Activated CD4-positive, CD25-positive, alpha-beta regulatory T cell treated with anti-CD3 and anti-CD28 coated beads, Interleukin-2, amount 50 U/mL, for 24 hours (primary cell): ENCODE measurements at regions not wholly inside any gene's neighbourhood (a gene's known extent, or its start where the extent isn't known, plus 50 kb on each side); places are given as distances from the start of the nearest gene placed in this dataset.

Source experiments
- ATAC-seq, 2 donors: fragments of 150-1000 bp; cut with Tn5 transposase; one replicate each; pipeline ENCODE4 v1.10.0; 2021; ENCODE audit warnings: mild to moderate bottlenecking in 1 of 2, moderate library complexity in 1 of 2

DNA sequence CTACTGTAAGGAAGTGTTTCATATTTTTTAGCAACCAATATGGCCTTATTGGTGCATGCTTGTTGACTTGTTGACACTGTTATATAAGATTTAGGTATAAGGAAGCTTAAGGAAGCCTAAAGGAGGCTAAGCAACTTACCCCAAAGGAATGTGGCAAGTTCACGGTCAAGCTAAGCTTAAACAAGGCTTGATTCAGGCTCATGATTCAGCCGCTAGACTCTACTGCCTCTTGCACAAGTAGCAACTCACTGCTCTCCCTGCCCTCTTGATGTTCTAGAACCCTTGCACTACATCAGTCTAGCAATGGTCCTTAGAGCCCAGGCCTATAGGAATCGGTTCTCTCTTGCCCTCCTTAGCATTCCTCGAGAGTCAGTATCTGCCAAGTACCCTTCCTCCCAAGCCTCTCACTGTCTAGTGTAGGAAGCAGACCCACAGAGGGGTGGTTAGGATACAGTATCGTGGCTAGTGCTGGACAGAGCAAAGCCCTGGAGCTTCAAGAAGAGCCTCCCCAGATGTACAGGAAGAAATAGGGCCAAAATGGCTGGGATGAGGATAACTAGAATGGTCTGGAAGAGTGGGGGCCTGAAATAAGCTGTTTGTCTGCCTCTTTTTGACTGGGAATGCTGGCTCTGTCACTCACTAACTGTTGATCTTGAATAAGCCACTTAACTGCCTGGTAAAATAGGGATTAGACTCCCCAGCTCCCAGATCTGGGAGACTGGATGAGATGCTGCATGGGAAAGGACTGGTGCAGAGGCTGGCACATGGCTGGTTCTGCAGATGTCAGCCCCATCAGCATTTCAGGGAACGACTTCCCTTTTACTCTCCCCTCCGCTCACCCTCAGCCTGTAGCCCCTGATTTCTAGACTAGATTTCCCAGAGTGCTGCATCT, 122.2 kb downstream of the NAV1 start:
- ATAC-seq, result no peak

DNA sequence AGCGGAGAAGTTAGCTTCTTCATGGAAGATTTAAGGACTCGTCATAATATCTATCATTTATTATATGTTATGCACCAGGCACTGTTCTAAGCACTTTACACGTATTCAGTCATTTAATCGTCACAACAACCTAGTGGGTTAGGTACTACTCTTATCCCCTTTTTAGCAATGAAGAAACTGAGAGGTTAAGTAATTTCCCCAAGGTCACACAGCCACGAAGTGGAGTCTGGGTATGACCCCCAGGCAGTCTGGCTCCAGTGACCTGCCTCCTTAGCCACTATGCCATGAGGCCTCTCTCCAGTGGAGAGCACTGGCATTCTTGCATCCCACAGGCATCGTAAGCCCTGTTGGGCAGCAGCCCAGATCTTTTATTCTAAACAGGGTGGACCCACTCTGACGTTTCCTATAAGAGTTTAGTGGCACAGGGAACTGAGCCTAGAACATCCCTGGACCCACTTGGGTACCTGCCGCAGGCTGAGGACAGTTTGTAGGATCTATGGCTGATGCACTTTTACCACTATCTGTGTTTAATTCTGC, 123.0 kb downstream of the NAV1 start:
- no peak for ATAC-seq

DNA sequence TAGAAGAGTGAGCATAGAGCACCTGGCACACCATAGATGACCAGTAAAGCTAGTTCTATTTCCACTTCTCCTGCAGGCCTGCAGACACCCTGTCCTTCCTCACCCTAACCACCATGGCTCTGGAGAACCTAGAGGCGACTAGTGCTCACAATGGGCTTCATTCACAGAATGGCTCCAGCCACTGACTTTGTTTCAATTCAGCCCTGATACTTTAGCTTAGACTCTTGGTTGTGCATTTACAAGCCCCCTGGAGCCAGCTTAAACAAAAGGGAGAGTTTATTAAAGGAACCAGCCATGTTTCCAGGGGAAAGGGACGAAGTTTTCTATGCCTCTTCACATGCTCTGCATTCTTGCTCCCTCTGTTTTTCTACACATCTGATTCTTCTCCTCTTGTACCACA, 123.7 kb downstream of the NAV1 start:
- no peak for ATAC-seq

DNA sequence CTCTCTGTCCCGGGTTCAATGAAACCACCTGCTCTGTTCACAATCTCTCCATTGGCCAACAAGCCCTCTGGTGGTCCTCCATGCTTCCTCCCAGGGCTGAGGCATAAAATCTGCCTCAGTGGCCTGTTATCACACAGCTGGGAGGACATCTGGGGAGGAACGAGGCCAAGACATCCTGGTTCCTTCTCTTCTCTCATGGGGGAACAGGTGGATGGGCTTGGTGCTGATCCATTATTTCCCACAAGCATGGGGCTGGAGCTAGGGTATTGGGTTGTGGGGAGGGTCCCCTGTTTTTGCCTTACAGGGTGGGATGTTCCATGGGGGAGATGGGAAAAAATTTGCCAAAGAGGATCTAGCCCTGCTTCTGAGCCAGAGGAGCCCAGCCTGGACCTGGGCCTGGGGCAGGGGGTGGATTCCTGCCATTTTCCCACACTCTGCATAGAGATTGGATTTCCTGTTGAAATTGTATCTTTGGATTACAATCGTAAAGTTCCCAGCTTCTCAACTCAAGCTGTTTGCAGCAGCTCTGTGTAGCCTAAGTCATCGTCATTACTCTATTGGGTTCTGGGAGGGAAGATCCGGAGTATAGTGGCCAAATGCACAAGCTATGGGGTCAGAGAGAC, 124.7 kb downstream of the NAV1 start:
- ATAC-seq, result no peak

DNA sequence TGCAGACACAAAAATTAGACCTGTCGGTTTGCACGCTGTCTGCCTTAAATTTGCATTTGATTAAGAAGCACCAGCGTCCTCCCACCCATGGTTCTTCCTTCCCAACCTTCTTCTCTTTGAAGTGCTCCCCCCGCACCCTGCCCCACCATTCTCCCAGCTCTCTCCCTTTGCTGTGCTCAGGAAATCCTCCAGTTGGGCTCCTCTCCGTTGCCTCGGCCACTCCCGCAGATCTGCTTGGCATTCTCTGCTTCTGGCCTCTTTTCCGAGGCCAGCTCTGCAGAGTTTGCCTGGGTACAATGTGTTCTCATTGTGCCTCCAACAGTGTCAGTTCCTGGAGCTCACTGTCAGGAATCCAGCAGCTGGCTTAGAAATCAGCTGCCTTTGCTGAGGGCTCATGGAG, 126.1 kb downstream of the NAV1 start:
- no peak for ATAC-seq

DNA sequence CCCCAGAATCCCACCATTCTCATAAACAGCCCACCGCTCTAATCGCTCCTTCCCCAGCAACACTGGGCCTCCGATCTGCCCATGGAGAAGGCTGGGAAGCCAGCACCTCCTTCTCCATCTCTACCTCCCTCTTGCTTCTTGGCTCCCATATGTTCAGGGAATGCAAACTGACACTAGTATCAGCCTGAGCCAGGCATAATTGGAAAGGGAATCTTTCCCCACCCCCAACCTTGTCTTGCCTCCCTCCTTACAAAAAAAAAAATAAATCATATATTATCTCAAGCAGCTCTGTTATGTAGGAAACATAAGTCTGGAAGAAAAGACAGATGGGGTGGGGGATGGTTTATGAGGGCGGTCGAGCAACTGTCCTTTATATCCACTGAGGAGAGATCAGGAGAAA, 127.2 kb downstream of the NAV1 start:
- ATAC-seq, result no peak

DNA sequence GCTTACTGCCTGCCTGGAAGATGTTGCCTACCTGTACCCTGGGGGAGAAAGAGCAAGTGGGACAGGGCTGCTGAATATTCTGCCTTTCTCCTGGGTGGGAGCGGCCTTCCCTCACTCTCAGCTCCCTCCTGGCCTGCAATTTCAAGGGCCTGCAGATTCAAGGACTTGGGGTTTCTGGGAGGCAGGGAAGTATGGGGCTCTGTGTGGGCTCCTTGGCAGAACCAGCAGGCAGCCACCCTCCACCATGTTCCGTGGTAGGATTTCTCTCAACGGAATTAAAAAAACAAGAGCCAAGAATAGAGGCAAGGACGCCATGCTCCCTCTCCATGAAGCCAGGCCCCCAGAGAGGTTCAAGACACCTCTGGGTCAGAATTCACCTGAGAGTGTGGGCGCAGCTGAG, 127.7 kb downstream of the NAV1 start:
- no peak for ATAC-seq

DNA sequence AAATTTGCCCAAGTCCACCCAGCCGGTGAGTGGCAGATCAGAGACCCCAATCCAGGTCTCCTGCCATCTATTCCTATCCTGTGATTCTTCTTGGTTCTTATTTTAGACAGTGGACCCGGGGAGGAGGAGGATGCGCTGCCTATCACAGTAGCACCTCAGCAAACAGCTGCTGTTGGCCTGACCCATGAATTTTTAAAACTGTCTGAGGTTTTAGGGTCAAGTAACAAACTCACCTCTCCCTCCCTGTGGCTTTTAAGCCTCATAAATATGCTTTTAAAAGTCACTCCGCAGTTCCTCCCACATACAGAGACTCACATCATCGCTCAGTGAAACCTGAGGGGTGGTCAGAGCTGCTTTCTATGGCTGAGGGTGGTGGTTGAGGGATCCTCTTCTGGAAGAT, 128.6 kb downstream of the NAV1 start:
- ATAC-seq, result no peak

DNA sequence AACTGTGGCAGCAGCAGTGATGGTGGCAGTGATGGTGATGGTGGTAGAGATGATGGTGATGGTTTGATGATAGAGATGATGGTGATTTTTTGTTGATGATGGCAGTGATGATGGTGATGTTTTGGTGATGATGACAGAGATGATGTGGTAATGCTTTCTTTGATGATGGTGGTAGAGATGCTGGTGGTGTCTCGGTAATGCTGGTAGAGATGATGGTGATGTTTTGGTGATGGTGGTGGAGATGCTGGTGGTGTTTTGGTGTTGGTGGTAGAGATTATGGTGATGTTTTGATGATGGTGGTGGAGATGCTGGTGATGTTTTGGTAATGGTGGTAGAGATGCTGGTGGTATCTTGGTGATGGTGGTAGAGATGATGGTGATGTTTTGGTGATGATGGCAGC, 131.6 kb downstream of the NAV1 start:
- ATAC-seq, result no peak

DNA sequence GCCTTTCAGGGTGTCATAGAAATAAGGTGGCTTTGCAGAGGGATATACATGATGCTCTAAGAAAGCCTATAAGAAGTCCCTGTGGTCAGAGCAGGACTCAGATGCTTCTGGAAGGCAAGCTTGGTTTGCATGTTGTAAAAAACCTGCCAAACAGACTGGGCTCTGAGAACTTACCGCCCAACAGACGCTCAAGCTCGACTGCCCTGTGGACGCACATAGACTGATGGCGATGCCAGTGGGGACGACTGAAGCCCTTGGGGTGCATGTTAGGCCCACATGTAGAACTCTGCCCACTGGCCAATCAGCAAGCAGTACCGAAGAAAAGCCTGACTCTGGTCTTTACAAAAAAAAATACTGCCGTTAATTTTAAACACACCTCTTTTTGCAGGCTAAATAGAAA, 133.8 kb downstream of the NAV1 start:
- no peak for ATAC-seq

DNA sequence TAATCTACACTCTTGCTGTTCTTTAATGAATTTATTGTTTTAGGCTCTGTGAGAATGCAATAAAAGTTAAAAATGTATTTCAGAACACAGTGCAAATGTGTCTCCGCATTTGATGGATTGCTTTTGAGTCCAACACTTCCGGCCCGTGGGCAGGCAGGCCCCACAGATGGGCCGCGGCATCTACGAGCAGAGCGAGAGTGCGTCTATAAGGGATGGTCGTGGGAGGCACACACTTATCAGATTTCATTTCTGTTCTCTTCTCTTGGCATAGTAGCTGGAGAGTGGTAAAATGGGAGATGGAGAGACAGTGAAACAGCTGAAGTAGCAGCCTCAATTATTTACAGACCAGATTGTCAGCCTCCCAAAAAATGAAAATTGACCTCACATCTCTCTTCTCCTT, 134.2 kb downstream of the NAV1 start:
- ATAC-seq, result no peak

DNA sequence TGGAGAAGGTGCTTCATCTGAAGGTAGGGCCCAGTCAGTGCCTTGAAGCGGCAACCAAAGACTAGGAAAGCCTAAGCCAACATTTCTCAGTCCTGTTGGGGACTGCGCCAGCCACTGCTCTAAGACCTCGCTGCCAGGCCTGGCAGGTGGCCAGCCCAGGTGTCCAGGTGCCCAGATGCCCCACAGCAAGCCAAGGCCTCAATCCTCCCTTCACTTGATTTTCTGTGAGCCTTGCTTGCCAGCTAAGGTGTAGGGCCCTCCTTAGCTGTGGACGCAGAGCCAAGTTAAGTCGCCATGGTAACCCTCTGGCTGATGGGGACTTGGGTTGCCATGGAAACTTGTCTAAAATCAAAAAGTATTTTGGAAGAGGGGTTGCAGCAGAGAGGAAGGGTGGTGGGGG, 135.0 kb downstream of the NAV1 start:
- no peak for ATAC-seq

DNA sequence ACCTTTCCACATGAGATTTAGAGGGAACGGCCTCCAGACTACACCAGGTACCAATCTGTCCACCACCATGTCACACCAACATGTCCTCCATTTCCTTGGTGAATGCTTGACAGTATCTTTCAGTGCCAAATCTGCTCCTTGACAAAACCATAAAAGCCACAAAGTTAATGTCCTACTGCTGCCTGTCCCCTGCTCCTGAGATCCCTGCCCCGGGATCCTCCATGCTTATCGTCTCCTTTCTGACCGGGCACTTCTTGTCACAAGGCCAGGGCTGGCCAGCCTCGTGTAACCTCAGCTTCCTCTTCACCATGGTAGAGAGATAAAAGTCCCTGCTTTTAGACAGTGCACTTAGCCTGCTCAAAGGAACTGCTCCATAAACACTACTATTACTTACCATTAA, 136.2 kb downstream of the NAV1 start:
- ATAC-seq, result no peak

DNA sequence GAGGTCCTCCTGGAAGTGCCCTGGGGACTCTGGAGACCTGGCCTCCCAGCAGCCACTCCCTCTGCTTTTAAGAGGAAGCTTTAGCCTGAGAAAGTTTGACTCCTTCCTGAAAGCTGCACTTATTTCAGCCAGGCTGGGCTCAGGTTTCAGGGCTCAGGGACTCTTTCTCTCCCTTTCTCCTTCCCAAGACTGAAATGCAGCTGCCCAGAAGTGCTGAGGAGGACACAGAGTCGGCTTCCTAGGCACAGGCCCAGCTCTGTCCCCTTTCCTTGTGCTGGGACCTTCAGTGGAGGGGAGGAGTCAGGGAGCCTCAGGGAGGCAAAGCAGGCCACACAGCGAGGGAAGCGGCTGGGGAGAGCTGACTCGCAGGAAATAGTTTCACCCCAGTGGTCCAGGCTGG, 137.3 kb downstream of the NAV1 start:
- ATAC-seq, result no peak

DNA sequence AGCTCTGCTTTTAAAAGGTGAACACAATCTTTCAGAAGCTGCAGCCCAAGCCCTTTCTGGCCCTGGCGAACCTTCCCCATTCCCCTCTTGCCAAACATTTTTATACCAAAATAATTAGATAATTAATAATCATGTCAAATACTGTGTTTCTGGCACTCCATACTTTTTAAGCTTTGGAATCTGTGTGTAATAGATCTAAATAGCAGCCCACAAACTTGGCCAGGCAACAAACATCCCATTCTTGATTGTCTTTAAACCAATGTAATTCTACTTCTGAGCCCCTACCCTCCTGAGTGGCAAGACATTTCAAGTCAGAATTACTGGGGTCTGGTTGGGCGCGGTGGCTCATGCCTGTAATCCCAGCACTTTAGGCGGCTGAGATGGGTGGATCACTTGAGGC, 137.7 kb downstream of the NAV1 start:
- no peak for ATAC-seq

DNA sequence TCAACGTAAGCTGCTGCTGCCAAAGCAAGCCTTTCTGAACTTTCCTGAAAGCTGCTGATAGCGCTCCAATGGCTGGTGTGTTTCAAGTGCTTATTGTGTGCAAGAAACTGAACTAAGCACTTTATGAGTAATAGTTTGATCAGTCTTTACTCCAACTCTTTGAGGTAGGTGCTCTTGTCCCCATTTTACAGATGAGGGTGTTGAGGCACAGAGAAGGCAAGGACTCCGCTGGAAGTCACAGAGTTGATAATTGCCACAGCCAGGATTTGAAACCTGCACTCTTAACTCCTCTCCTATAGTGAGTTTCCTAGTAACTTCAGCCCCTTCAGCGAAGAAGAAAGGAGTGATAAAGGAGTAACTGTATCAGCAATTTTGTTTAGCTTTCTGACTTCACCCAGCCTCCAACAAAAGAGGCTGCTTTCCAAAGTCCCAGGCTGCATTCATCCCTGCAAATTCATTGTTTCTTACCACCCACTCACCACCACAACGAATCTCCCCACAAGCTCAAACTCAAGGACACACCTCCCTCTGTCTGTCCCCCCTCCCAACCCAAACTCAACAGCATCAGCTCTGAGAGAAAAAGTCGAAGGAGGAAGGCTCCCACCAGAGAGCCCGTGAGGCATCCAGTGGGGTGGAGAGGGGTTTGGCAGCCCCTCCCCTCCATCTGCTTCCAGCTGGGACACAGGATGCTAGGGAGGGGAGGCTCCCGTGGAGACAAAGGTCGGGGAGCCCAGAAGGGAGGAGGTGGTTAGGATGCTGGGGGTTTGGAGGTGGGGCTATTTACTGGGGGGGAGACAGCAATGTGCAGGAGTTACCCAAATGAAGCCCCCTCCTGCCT, 139.6 kb downstream of the NAV1 start:
- no peak for ATAC-seq

DNA sequence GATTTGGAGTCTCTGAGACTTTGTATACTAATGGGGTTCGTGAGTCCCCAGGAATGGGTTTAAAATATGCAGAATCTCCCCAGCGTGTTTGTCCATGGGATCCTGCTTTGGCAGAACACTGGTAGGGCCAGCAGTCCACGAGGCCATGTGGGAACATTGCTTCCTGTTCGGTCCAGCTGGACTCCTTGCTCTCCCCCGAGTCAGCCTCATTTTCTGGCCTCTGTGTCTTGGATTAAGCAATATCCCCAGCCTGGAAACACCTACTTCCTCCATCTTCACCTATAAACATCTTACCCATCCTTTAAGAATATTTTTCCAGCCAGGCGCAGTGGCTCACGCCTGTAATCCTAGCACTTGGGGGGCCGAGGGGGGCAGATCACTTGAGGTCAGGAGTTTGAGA, 142.4 kb downstream of the NAV1 start:
- no peak for ATAC-seq

DNA sequence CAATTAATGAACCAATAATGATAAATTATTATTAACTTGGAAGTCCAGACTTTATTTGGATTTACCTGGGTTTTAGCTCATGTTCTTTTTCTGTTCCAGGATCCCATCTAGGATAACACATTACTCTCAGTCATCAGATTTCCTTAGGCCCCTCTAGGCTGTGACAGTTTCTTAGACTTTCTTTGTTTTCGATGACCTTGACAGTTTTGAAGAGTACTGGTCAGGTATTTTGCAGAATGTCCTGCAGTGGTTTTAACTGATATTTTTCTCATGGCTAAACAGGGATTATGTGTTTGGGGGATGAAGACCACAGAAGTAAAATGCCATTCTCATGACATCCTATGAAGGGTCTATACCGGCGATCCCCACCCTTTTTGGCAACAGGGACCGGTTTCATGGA, 144.0 kb downstream of the NAV1 start:
- ATAC-seq, result no peak

DNA sequence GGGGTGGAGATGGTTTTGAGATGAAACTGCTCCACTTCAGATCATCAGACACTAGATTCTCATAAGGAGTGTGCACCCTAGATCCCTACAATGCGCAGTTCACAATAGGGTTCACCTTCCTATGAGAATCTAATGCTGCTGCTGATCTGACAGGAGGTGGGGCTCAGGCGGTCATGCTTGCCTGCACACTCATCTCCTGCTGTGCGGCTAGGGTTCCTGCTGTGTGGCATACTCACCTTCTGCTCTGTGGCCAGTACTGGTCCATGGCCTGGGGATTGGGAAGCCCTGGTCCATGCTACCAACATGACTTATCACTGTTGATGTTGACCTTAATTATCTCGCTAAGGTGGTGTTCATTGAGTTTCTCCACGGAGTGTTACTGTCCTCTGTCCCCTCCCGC, 144.5 kb downstream of the NAV1 start:
- no peak for ATAC-seq

DNA sequence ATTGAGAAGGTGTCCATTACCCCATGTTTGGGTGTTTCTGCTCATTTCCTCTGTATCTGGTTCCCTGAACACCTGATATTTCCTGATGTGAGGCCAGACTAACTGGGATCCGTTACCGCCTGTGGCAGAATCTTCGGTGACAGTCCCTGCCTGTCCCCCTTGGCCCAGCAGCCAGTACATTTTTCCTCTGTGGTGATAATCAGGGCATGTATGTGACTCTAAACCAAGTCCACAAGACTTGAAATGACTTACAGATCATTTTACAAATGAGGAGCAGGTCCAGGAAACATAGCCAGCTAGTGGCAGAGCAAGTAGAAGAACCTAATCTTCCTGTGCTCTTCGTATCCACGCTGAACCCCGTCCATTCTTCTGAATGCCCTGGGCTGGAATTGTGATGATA, 143.5 kb upstream of the IPO9 start:
- no peak for ATAC-seq

DNA sequence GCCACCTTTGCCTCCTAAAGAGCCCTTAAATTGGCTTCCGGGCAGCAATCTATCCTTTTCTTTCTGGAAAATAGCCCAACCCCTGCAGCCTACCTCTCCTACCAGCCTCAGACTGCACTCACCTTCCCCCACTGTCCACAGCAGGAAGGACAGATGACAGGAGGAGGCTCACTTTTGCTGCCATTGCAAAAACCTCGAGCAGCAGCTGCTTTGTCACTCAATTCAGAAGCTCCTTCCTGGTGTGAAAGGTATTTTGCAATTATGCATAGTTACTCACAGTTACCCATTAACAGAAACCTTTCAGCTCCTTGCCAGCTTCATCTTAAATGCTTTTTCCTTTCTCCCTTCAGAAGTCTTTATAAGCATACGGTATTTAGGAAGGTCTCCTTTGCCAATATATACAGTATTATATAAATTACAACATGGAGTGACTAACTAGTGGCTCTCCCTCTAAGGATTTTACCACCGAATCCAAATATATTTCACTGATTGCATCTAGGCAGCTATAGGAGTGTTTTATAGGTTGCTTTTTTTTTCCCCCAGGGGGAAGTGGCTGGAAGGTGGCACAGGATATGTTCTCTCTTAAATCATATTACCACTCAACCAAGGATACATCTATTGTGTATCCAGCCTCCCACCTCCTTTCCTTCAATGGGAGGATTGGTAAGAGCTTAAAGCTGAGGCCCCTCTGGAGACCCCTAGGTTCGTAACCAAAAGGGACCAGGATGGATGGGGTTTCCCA, 142.1 kb upstream of the IPO9 start:
- ATAC-seq, result no peak

DNA sequence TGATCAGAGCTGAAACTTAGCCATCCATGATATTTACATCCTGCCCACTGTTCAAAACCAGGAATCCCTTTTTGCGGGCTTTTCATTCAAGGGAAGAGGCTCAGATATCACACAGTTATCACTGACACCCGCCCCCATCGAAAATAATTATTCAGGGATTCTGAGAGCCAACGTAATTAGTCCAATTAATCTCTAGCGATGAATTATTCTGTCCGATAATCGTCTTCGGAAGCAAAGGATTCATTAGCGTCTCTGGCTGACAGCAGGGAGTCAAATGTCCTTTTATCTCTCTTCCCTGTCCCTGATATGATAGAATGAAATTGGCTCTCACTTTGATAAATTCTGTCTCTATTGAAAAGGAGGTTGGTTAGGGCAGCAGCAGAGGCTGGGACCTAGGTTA, 140.4 kb upstream of the IPO9 start:
- no peak for ATAC-seq

DNA sequence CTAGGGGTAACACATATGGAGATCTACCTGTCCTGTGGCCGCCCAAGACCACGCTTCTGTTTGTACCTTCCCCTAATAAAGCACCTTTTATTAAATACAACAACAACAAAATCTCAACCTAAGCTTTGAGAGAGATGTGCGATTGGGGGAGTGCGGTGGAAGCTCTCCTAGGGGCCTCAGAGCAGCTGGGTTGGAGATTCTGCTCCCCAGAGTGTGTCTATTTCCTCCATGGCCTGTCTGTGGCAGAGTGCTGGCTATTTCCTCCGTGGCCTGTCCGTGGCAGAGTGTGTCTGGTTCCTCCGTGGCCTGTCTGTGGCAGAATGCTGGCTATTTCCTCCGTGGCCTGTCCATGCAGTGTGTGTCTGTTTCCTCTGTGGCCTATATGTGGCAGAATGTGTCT, 139.3 kb upstream of the IPO9 start:
- no peak for ATAC-seq
